ENCODE measurements at regions not wholly inside any gene's neighbourhood (a gene's known extent, or its start where the extent isn't known, plus 50 kb on each side); places are given as distances from the start of the nearest gene placed in this dataset.

DNA sequence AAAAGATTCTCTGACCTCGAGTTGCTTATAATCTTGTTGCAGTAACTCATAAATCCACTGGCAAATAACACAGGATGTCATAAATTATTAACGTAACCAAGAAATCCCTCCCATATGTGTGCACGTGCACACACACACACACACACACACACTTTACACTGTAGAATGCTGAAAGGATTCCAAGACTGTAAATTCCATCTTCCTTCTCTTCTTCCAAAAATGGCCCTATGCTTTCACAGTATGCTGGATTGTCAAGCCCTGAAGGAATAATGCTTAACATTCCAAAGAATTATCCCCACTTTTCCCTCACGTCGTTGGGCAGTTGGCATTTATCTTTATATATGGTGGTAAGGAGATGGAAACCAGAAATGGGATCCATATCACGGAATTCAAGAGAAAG lies 117.5 kb upstream of the CRIM1 start:
- TF ChIP-seq, protein P1, sequence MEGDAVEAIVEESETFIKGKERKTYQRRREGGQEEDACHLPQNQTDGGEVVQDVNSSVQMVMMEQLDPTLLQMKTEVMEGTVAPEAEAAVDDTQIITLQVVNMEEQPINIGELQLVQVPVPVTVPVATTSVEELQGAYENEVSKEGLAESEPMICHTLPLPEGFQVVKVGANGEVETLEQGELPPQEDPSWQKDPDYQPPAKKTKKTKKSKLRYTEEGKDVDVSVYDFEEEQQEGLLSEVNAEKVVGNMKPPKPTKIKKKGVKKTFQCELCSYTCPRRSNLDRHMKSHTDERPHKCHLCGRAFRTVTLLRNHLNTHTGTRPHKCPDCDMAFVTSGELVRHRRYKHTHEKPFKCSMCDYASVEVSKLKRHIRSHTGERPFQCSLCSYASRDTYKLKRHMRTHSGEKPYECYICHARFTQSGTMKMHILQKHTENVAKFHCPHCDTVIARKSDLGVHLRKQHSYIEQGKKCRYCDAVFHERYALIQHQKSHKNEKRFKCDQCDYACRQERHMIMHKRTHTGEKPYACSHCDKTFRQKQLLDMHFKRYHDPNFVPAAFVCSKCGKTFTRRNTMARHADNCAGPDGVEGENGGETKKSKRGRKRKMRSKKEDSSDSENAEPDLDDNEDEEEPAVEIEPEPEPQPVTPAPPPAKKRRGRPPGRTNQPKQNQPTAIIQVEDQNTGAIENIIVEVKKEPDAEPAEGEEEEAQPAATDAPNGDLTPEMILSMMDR (conservative IDR thresholded peaks at IDR 0.05; ENCODE audit: low read length) = no peak
- no peak for TF ChIP-seq EZH2phosphoT487 (IDR thresholded peaks at IDR 0.05; ENCODE audit: borderline replicate concordance, low read depth, low read length)

All from OCI-LY7 (cell line).